Esophagus muscularis mucosa (tissue), 3 donors: ENCODE measurements at regions not wholly inside any gene's neighbourhood (a gene's known extent, or its start where the extent isn't known, plus 50 kb on each side); places are given as distances from the start of the nearest gene placed in this dataset.

Source experiments
- POLR2A ChIP-seq: fragments of 450-650 bp; IDR thresholded peaks from one replicate; pipeline ENCODE4 v1.6.1; 2017; ENCODE audit warnings: antibody characterized with exemption, moderate library complexity, mild to moderate bottlenecking, low read depth
- TF ChIP-seq, protein P1 (sequence below), 3 experiments: fragments of 200-600 bp in 2 of 3; fragments of 450-650 bp in 1 of 3; sonication (generic) in 2 of 3; IDR thresholded peaks; one replicate each; pipeline ENCODE4 v1.5.1; 2017 to 2019; ENCODE audit warnings: antibody characterized with exemption in 3 of 3, mild to moderate bottlenecking in 2 of 3, moderate library complexity in 1 of 3

GRCh38 chr12:25013061-25013460, 64.2 kb upstream of the BCAT1 start:
- no peak for TF ChIP-seq POLR2A
- TF ChIP-seq, protein P1, sequence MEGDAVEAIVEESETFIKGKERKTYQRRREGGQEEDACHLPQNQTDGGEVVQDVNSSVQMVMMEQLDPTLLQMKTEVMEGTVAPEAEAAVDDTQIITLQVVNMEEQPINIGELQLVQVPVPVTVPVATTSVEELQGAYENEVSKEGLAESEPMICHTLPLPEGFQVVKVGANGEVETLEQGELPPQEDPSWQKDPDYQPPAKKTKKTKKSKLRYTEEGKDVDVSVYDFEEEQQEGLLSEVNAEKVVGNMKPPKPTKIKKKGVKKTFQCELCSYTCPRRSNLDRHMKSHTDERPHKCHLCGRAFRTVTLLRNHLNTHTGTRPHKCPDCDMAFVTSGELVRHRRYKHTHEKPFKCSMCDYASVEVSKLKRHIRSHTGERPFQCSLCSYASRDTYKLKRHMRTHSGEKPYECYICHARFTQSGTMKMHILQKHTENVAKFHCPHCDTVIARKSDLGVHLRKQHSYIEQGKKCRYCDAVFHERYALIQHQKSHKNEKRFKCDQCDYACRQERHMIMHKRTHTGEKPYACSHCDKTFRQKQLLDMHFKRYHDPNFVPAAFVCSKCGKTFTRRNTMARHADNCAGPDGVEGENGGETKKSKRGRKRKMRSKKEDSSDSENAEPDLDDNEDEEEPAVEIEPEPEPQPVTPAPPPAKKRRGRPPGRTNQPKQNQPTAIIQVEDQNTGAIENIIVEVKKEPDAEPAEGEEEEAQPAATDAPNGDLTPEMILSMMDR (IDR thresholded peaks at IDR 0.05): no peak
